Type B pancreatic cell (in vitro differentiated cells): ENCODE measurements at regions not wholly inside any gene's neighbourhood (a gene's known extent, or its start where the extent isn't known, plus 50 kb on each side); places are given as distances from the start of the nearest gene placed in this dataset.

ENCODE experiments used
- DNase-seq: peaks from one replicate; pipeline ENCODE4 v3.0.0; 2021; ENCODE audit warnings: mixed read lengths; ENCODE audit not compliant: unreplicated experiment; ENCODE audit errors: extremely low spot score
- H3K27ac Mint-ChIP-seq: 2 replicates; pipeline ENCODE4 v1.8.0; 2021; ENCODE audit warnings: mild to moderate bottlenecking, mixed read lengths
- H3K27me3 Mint-ChIP-seq: 2 replicates; pipeline ENCODE4 v1.8.0; 2021; ENCODE audit warnings: mixed read lengths
- H3K36me3 Mint-ChIP-seq: 2 replicates; pipeline ENCODE4 v1.8.0; 2021; ENCODE audit warnings: mixed read lengths
- H3K4me1 Mint-ChIP-seq: one replicate; pipeline ENCODE4 v1.8.0; 2021; ENCODE audit warnings: mixed read lengths; ENCODE audit not compliant: unreplicated experiment
- H3K4me3 Mint-ChIP-seq: 2 replicates; pipeline ENCODE4 v1.8.0; 2021; ENCODE audit warnings: mild to moderate bottlenecking, mixed read lengths
- H3K9me3 Mint-ChIP-seq: 2 replicates; pipeline ENCODE4 v1.8.0; 2021; ENCODE audit warnings: mixed read lengths
- CTCF ChIP-seq: fragments of 200-600 bp; sonication (generic); conservative IDR thresholded peaks from 2 replicates; pipeline ENCODE4 v1.5.0; 2021; ENCODE audit warnings: antibody characterized with exemption, mild to moderate bottlenecking

GRCh38 chr2:157946919-157947557 lies 70.9 kb upstream of the ACVR1 start:
- no peaks in the 10 kb centered on the region for H3K9me3 Mint-ChIP-seq
- no peaks in the 10 kb centered on the region for H3K36me3 Mint-ChIP-seq
- H3K4me1 Mint-ChIP-seq, result no peaks in the 10 kb centered on the region
- no peak overlapping the region for H3K27ac Mint-ChIP-seq
- H3K4me3 Mint-ChIP-seq, result no peak overlapping the region
- DNase-seq, result no peak
- TF ChIP-seq CTCF, result no peak
- no peaks in the 10 kb centered on the region for H3K27me3 Mint-ChIP-seq

- no peak for DNase-seq
- H3K4me3 Mint-ChIP-seq, result no peak overlapping the region
- no peak overlapping the region for H3K27ac Mint-ChIP-seq
- H3K27me3 Mint-ChIP-seq, result no peaks in the 10 kb centered on the region
- no peaks in the 10 kb centered on the region for H3K36me3 Mint-ChIP-seq
- no peaks in the 10 kb centered on the region for H3K4me1 Mint-ChIP-seq
- no peak for TF ChIP-seq CTCF
- no peaks in the 10 kb centered on the region for H3K9me3 Mint-ChIP-seq
Observed at GRCh38 chr2:157940024-157940423, 63.9 kb upstream of the ACVR1 start.

DNA sequence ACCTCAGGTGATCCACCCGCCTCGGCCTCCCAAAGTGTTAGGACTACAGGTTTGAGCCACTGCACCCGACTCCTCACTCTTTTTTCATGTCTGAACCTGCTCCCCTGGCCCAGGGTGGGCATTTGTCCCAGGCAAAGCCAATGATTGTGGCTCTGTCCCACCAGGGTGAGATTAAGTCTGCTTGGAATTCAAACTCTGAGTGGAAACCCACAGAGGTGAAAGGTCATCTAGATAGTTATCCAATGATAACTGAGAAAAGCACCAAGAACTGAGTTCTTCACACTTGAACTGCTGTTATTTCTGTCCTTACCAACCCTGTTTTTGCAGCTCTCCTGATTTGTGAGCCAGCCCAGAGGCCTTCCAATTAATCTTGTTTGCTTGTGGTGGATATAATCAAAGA lies 62.4 kb upstream of the ACVR1 start:
- peaks cover 1% of the 10 kb centered on the region for H3K4me1 Mint-ChIP-seq

DNA sequence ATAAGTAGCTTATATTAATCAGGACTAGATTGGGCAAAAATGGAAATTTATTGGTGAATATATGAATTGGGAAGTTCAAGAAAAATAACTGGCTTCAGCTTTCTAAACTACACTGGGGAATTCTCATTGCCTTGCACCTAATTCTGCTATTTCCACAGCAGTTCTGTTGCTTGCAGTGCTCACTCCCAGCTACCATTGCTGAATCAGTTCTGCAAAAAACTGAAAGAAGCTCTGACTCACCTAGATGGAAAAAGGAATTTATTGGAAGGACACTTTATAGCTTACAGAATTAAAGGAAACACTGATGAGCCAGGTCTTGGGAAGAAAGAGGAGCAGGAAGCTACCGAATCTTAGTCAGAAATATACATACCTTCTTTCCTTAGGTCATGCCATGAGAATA lies 60.3 kb upstream of the ACVR1 start:
- DNase-seq, result no peak
- H3K27ac Mint-ChIP-seq, result no peak overlapping the region
- peaks cover 4% of the 10 kb centered on the region for H3K9me3 Mint-ChIP-seq
- peaks cover 15% of the 10 kb centered on the region for H3K4me1 Mint-ChIP-seq
- H3K4me3 Mint-ChIP-seq, result no peak overlapping the region
- TF ChIP-seq CTCF, result no peak
- H3K36me3 Mint-ChIP-seq, result no peaks in the 10 kb centered on the region
- peaks cover 21% of the 10 kb centered on the region for H3K27me3 Mint-ChIP-seq

More for the DNA sequence above, 62.4 kb upstream of the ACVR1 start:
- peaks cover 8% of the 10 kb centered on the region for H3K27me3 Mint-ChIP-seq
- no peaks in the 10 kb centered on the region for H3K9me3 Mint-ChIP-seq
- no peak overlapping the region for H3K27ac Mint-ChIP-seq
- DNase-seq, result no peak
- H3K36me3 Mint-ChIP-seq, result no peaks in the 10 kb centered on the region
- no peak overlapping the region for H3K4me3 Mint-ChIP-seq
- no peak for TF ChIP-seq CTCF

DNA sequence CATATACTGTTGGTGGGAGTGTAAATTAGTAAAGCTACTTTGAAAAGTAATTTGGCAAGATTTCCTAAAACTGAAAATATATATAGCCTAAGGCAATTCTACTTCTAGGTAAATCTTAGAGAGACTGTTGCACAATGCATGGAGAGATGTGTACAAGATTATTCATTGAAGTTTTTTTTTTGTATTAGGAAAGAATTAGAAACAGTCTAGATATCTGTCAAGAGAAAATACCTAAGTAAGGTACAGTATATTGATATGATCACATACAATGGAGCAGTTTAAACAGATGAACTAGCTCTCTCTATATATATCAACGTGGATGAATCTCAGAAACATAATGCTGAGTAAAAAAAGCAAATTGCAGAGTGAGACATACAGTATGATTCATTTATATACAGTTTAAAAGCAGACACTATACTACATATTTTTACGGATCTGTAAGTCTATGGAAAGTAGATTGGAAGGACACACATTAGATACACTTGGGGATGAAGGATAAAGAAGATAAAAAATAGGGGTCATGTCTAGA lies 59.3 kb upstream of the ACVR1 start:
- H3K4me3 Mint-ChIP-seq, result no peak overlapping the region
- no peaks in the 10 kb centered on the region for H3K36me3 Mint-ChIP-seq
- H3K27me3 Mint-ChIP-seq, result peaks cover 27% of the 10 kb centered on the region
- peaks cover 15% of the 10 kb centered on the region for H3K4me1 Mint-ChIP-seq
- H3K27ac Mint-ChIP-seq, result no peak overlapping the region
- DNase-seq, result no peak
- no peak for TF ChIP-seq CTCF
- peaks cover 4% of the 10 kb centered on the region for H3K9me3 Mint-ChIP-seq
